ENCODE measurements at regions not wholly inside any gene's neighbourhood (a gene's known extent, or its start where the extent isn't known, plus 50 kb on each side); places are given as distances from the start of the nearest gene placed in this dataset.

GRCh38 chr17:21508211-21508610 lies 132.1 kb downstream of the KCNJ12 start:
- TF ChIP-seq POLR2A (IDR thresholded peaks at IDR 0.05) (no peak), CTCF (IDR thresholded peaks at IDR 0.05) (no peak)

Measured in esophagus squamous epithelium (tissue), 4 donors.